ENCODE measurements at regions not wholly inside any gene's neighbourhood (a gene's known extent, or its start where the extent isn't known, plus 50 kb on each side); places are given as distances from the start of the nearest gene placed in this dataset.

GRCh38 chr12:116353958-116354357 is 76.5 kb upstream of the MED13L start:
- TF ChIP-seq CTCF (optimal IDR thresholded peaks at IDR 0.05 in 1 of 3, IDR thresholded peaks at IDR 0.05 in 1 of 3, conservative IDR thresholded peaks at IDR 0.05 in 1 of 3; ENCODE audit: extremely low read depth in 1 of 3, insufficient read depth in 2 of 3, low read length in 3 of 3) (no peak), EZH2 (IDR thresholded peaks at IDR 0.05; ENCODE audit: low read length) (no peak)
